Kidney capillary endothelial cell (primary cell): ENCODE measurements at regions not wholly inside any gene's neighbourhood (a gene's known extent, or its start where the extent isn't known, plus 50 kb on each side); places are given as distances from the start of the nearest gene placed in this dataset.
"Not testable (repeated sequence)": the region's sequence is repeated elsewhere in the genome, so short reads cannot be mapped to it uniquely, and the experiment has no call there.

Source experiments
- DNase-seq: peaks from one replicate; pipeline ENCODE4 v3.0.0-alpha.2; 2018; ENCODE audit warnings: low spot score

GRCh38 chr15:87722941-87723691 lies 533.4 kb downstream of the NTRK3 start:
- no peak for DNase-seq

- no peak for DNase-seq
These were observed 536.3 kb downstream of the NTRK3 start for GRCh38 chr15:87720235-87720634.

- DNase-seq, result no peak
These were observed 540.1 kb downstream of the NTRK3 start for GRCh38 chr15:87716422-87716821.

GRCh38 chr15:87715252-87715651 lies 541.3 kb downstream of the NTRK3 start:
- DNase-seq, result no peak

GRCh38 chr15:87713475-87713879 lies 543.1 kb downstream of the NTRK3 start:
- no peak for DNase-seq

- DNase-seq, result no peak
These were observed 544.3 kb downstream of the NTRK3 start for GRCh38 chr15:87712211-87712610.

GRCh38 chr15:87711026-87711425 lies 545.5 kb downstream of the NTRK3 start:
- DNase-seq, result no peak

- no peak for DNase-seq
These were observed 546.1 kb downstream of the NTRK3 start for GRCh38 chr15:87710406-87710805.

GRCh38 chr15:87707566-87708130 lies 548.9 kb downstream of the NTRK3 start:
- DNase-seq, result no peak

- no peak for DNase-seq
These were observed 549.5 kb downstream of the NTRK3 start for GRCh38 chr15:87707071-87707470.

- DNase-seq, result no peak
These were observed 550.5 kb downstream of the NTRK3 start for GRCh38 chr15:87706001-87706400.

- no peak for DNase-seq
These were observed 552.3 kb downstream of the NTRK3 start for GRCh38 chr15:87704276-87704675.

GRCh38 chr15:87703327-87704111 lies 553.0 kb downstream of the NTRK3 start:
- no peak for DNase-seq

- DNase-seq, result no peak
These were observed 554.3 kb downstream of the NTRK3 start for GRCh38 chr15:87702270-87702669.

GRCh38 chr15:87698467-87698866 lies 558.1 kb downstream of the NTRK3 start:
- DNase-seq, result not testable (repeated sequence)

- no peak for DNase-seq
These were observed 566.8 kb downstream of the NTRK3 start for GRCh38 chr15:87689716-87690115.

GRCh38 chr15:87687523-87687870 lies 569.0 kb downstream of the NTRK3 start:
- no peak for DNase-seq

GRCh38 chr15:87686841-87687522 lies 569.6 kb downstream of the NTRK3 start:
- no peak for DNase-seq

- no peak for DNase-seq
These were observed 570.2 kb downstream of the NTRK3 start for GRCh38 chr15:87686339-87686738.

- no peak for DNase-seq
These were observed 574.0 kb downstream of the NTRK3 start for GRCh38 chr15:87682527-87682926.

- no peak for DNase-seq
These were observed 575.4 kb downstream of the NTRK3 start for GRCh38 chr15:87681104-87681503.

- no peak for DNase-seq
These were observed 576.3 kb downstream of the NTRK3 start for GRCh38 chr15:87680208-87680607.

GRCh38 chr15:87675271-87675670 lies 581.3 kb downstream of the NTRK3 start:
- DNase-seq, result no peak
